H1 (cell line): ENCODE measurements at regions not wholly inside any gene's neighbourhood (a gene's known extent, or its start where the extent isn't known, plus 50 kb on each side); places are given as distances from the start of the nearest gene placed in this dataset.

Experiments used
- CEBPB ChIP-seq: IDR thresholded peaks from 2 replicates; pipeline ENCODE4 v1.6.1; 2012; ENCODE audit warnings: low read depth, low read length
- CHD2 ChIP-seq: IDR thresholded peaks from 2 replicates; pipeline ENCODE4 v1.6.1; 2012; ENCODE audit warnings: low read length, improper control_type of control experiment
- POLR2A ChIP-seq, 2 experiments: IDR thresholded peaks; 1 replicate in 1 of 2; 2 replicates in 1 of 2; pipeline ENCODE4 v1.6.1; 2011; ENCODE audit warnings: low read depth in 2 of 2, low read length in 2 of 2, mild to moderate bottlenecking in 2 of 2; ENCODE audit errors: control extremely low read depth in 1 of 2
- POLR2AphosphoS5 ChIP-seq: IDR thresholded peaks from 2 replicates; pipeline ENCODE4 v1.6.1; 2011; ENCODE audit warnings: low read depth, low read length

- TF ChIP-seq CHD2, result no peak
- no peak for TF ChIP-seq POLR2AphosphoS5
- TF ChIP-seq CEBPB, result no peak
- TF ChIP-seq POLR2A (IDR thresholded peaks at IDR 0.05; ENCODE audit: control extremely low read depth in 1 of 2, low read depth in 2 of 2, low read length in 2 of 2), result no peak
Observed at GRCh38 chr11:97487387-97487786, 1097.6 kb downstream of the JRKL start.
